ENCODE measurements at regions not wholly inside any gene's neighbourhood (a gene's known extent, or its start where the extent isn't known, plus 50 kb on each side); places are given as distances from the start of the nearest gene placed in this dataset.

GRCh38 chr15:88707771-88708654 is 69.2 kb downstream of the ISG20 start:
- peak; percentile 66 for DNase-seq (ENCODE audit: low spot score)

GRCh38 chr15:88708655-88709054 is 69.8 kb downstream of the ISG20 start:
- DNase-seq (ENCODE audit: low spot score): peak; percentile 91

GRCh38 chr15:88710027-88710715 is 71.4 kb downstream of the ISG20 start:
- DNase-seq (ENCODE audit: low spot score): no peak

DNA sequence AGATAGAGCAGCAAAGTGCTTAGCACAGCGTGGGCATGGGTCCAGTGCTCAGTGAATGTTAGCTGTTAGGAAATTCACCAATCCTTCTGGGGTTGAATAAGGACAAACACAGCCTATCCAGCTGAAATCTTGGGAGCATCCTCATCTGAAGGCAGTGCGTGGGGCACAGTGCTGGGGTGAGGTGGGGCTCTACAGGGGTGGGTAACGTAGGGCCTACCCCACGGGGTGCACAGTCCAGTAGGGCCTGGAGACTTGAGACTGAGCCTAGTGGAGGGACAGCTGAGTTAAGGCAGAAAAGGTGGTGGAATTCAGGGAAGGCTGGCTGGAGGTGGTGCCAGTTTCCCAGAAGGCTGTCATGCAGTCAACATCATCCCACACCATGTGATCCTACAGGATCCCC is 73.0 kb downstream of the ISG20 start:
- DNase-seq (ENCODE audit: low spot score): no peak

GRCh38 chr15:88714782-88715372 is 76.1 kb downstream of the ISG20 start:
- DNase-seq (ENCODE audit: low spot score): no peak

- DNase-seq (ENCODE audit: low spot score): no peak
These were observed 77.9 kb downstream of the ISG20 start for GRCh38 chr15:88716543-88717381.

DNA sequence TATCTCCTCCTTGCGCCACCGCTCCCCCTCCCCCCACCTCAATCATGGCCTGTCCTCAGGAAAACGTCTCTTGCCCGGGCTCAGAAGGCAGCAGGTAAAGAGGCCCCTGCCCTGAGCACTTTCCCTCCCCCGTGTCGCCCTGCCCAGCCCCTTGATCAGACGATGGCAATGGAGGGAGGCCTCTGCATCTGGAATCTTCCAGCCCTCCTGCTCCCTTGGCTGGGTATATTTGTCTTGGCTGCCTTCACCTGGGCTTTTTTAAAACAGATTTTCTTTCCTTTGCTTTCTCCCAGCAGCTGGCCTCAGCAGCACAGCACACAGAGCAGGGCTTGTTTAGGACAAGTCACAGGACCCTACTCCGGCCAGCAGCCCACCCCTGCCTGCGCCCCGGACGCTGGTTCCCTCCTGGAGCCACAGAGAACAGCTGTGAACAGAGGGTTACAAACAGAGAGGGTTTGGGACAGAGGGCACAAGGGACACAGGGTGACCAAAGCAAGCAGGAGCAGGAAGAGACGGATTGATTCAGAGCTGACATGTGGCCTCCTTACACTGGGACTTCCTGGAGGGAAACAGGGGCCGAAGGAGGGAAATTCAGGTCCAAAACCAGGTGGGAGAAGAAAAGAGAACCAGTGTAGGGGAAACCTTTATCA is 78.7 kb downstream of the ISG20 start:
- no peak for DNase-seq (ENCODE audit: low spot score)

- no peak for DNase-seq (ENCODE audit: low spot score)
These were observed 79.9 kb downstream of the ISG20 start for GRCh38 chr15:88718731-88719130.

GRCh38 chr15:88719654-88720053 is 80.8 kb downstream of the ISG20 start:
- DNase-seq (ENCODE audit: low spot score): no peak

- DNase-seq (ENCODE audit: low spot score): no peak
These were observed 77.7 kb upstream of the ACAN start for GRCh38 chr15:88725305-88726210.

- DNase-seq (ENCODE audit: low spot score): no peak
These were observed 75.8 kb upstream of the ACAN start for GRCh38 chr15:88727439-88727838.

GRCh38 chr15:88729581-88729980 is 73.7 kb upstream of the ACAN start:
- DNase-seq (ENCODE audit: low spot score): no peak

DNA sequence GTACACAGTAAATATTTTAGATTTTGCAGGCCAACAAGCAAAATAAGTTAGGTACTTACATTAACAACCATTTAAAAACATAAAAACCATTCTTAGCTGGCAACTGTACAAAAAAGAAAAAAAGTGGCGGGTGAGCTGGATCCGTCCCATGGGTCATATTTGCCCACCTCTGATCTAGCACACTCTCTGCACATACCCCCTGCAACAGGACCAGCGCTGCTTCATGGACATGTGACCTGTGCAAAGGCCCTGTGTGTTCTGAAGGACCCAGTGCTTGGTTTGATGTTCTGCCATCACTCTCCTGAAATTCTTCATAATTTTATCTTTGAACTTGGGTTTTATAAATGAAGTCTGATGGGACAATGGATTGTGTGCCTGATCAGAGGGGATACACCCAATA is 72.5 kb upstream of the ACAN start:
- DNase-seq (ENCODE audit: low spot score): no peak

- DNase-seq (ENCODE audit: low spot score): no peak
These were observed 68.0 kb upstream of the ACAN start for GRCh38 chr15:88735212-88735611.

- no peak for DNase-seq (ENCODE audit: low spot score)
These were observed 67.0 kb upstream of the ACAN start for GRCh38 chr15:88736204-88736603.

DNA sequence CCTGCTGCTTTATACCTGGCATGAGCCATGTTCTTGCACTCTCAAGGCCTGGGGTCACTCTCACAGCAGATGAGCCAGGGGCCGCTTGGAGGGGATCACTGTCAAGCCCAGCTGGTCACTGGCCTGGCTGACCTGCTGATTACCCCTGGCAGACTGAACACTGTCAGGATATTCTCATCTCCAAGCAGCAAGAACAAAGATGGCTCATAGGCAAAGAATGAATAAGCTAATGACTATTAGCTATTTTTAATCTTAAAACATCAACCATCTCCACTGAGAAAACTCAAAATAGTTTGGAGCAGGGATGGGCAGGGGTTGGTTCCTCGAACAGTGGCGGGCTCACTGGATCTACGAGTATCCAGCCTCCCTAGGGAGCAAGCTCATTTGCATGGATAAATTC is 64.4 kb upstream of the ACAN start:
- DNase-seq (ENCODE audit: low spot score): peak; percentile 33

DNA sequence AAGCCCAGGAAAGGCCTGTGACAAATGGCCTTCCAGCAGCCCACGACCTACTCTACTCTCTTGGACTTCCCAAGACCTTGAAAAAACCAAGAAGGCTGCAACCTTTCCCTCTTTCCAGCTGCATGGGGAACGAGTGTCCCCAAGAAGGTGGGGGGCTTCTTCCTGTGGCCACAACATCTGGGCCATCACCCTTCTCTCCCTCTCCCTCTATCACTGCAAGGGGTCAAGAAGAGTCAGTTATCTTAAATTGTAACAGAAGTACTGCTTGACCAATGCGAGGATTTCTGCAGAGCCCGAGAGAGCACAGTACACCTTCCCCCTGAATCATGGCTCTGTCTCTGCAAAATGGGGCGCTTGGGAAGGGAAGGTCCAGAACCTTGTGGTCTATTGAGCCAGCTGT is 63.7 kb upstream of the ACAN start:
- no peak for DNase-seq (ENCODE audit: low spot score)

GRCh38 chr15:88740356-88740755 is 62.9 kb upstream of the ACAN start:
- DNase-seq (ENCODE audit: low spot score): no peak

- DNase-seq (ENCODE audit: low spot score): no peak
These were observed 62.2 kb upstream of the ACAN start for GRCh38 chr15:88741046-88741445.

- DNase-seq (ENCODE audit: low spot score): no peak
These were observed 61.6 kb upstream of the ACAN start for GRCh38 chr15:88741671-88742070.

DNA sequence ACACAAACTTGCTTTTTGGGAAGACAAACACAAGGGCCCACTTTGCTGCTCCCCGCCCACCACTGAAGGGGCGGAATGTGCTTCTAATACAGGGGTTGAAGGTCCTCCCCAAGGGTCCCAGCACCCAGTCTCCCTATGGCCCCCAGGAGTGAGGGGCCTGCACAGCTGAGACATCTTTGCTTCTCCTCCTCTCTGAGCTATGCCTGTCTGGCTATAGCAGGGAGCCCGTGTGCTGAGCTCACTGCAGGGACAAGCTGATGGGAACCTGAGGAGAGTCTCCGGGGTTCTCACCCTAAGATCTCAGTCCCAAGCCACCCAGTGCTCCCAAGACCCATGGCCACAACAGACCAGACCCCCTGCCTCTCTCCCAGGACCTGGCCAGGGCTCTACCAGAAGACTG is 61.1 kb upstream of the ACAN start:
- DNase-seq (ENCODE audit: low spot score): no peak
